Testis (tissue), 2 donors: ENCODE measurements at regions not wholly inside any gene's neighbourhood (a gene's known extent, or its start where the extent isn't known, plus 50 kb on each side); places are given as distances from the start of the nearest gene placed in this dataset.

ENCODE experiments used
- DNase-seq: peaks from one replicate; pipeline ENCODE4 v3.0.0-alpha.2; 2019
- H3K27ac ChIP-seq, 2 donors: fragments of 200-600 bp; sonication (generic); one replicate each; pipeline ENCODE4 v1.5.1; 2019
- H3K27me3 ChIP-seq: fragments of 200-600 bp; sonication (generic); one replicate; pipeline ENCODE4 v1.5.1; 2019
- H3K36me3 ChIP-seq: fragments of 200-600 bp; sonication (generic); one replicate; pipeline ENCODE4 v1.5.1; 2017; ENCODE audit warnings: low read depth; ENCODE audit errors: missing control alignments
- H3K4me1 ChIP-seq: fragments of 200-600 bp; sonication (generic); one replicate; pipeline ENCODE4 v1.5.1; 2019
- H3K4me3 ChIP-seq, 2 donors: fragments of 200-600 bp; sonication (generic); one replicate each; pipeline ENCODE4 v1.5.1; 2017 to 2019
- H3K9me3 ChIP-seq: fragments of 200-600 bp; sonication (generic); one replicate; pipeline ENCODE4 v1.5.1; 2017
- CTCF ChIP-seq, 3 experiments: fragments of 450-650 bp in 2 of 3; fragments of 200-600 bp in 1 of 3; sonication (generic) in 1 of 3; IDR thresholded peaks; one replicate each; pipeline ENCODE4 v1.5.1; 2016 to 2019; ENCODE audit warnings: antibody characterized with exemption in 3 of 3, mild to moderate bottlenecking in 2 of 3, moderate library complexity in 1 of 3
- POLR2A ChIP-seq: fragments of 450-650 bp; IDR thresholded peaks from one replicate; pipeline ENCODE4 v1.6.1; 2017; ENCODE audit warnings: antibody characterized with exemption, mild to moderate bottlenecking, moderate library complexity
- WGBS, 2 donors: methylation state at CpG; one replicate each; pipeline ENCODE4 v1.1.5; 2018; 5-methylcytosine and 5-hydroxymethylcytosine counted together
- intact Hi-C: fragments of 100-400 bp; cut with DNase I; formaldehyde crosslinking; loops from one replicate; pipeline ENCODE4 v1.15.1; 2023; ENCODE audit warnings: low total_unique reads

- WGBS, 2 donors, result 84 to 93% methylated on average over 1 of the region's 1 CpG
- intact Hi-C loops, result no loop called here
- no peak for DNase-seq
- no peak for TF ChIP-seq CTCF (IDR thresholded peaks at IDR 0.05)
- no peak for TF ChIP-seq POLR2A
- no peak overlapping the region for H3K4me3 ChIP-seq
- no peaks in the 10 kb centered on the region for H3K27me3 ChIP-seq
- H3K27ac ChIP-seq, result no peak overlapping the region
- H3K36me3 ChIP-seq, result no peaks in the 10 kb centered on the region
- no peaks in the 10 kb centered on the region for H3K4me1 ChIP-seq
- H3K9me3 ChIP-seq, result no peaks in the 10 kb centered on the region
Observed at GRCh38 chr4:117210551-117210950, 125.2 kb upstream of the TRAM1L1 start.

- H3K4me3 ChIP-seq, result no peak overlapping the region
- 66 to 78% methylated on average over 5 of the region's 5 CpGs for WGBS, 2 donors
- TF ChIP-seq POLR2A, result no peak
- no peaks in the 10 kb centered on the region for H3K27me3 ChIP-seq
- no peaks in the 10 kb centered on the region for H3K36me3 ChIP-seq
- no peak overlapping the region for H3K27ac ChIP-seq
- no peak for DNase-seq
- H3K4me1 ChIP-seq, result no peaks in the 10 kb centered on the region
- intact Hi-C loops, result no loop called here
- H3K9me3 ChIP-seq, result no peaks in the 10 kb centered on the region
Observed at GRCh38 chr4:117224256-117224655, 138.9 kb upstream of the TRAM1L1 start.

GRCh38 chr4:117225471-117225870 lies 140.1 kb upstream of the TRAM1L1 start:
- intact Hi-C loops, result no loop called here
- no peaks in the 10 kb centered on the region for H3K9me3 ChIP-seq
- no peak overlapping the region for H3K4me3 ChIP-seq
- DNase-seq, result no peak
- no peaks in the 10 kb centered on the region for H3K27me3 ChIP-seq
- no peak overlapping the region for H3K27ac ChIP-seq
- no peaks in the 10 kb centered on the region for H3K36me3 ChIP-seq
- no peaks in the 10 kb centered on the region for H3K4me1 ChIP-seq
- TF ChIP-seq CTCF (IDR thresholded peaks at IDR 0.05) (no peak), POLR2A (no peak)
- 22 to 24% methylated on average over 3 of the region's 3 CpGs for WGBS, 2 donors

DNA sequence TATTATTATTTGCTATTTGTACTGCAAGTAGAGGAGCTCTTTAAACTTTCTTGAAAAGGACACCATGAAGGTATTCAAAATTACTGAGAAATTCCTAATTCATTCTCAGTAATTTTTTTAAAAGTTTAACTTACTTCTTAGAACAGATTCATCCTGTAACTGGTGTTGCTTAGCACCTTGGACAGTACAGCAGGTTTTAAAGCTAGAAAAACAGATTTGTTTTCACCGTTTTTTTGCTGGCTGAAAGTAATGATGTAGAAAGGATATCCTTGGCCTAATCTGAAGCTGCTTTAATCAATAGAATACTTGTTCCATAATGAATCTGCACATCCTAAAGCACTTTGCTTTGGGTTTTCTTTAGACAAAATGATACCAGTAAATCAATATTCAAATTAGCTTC lies 142.5 kb upstream of the TRAM1L1 start:
- no peak for DNase-seq
- no peaks in the 10 kb centered on the region for H3K9me3 ChIP-seq
- intact Hi-C loops, result no loop called here
- no peaks in the 10 kb centered on the region for H3K27me3 ChIP-seq
- no peak overlapping the region for H3K4me3 ChIP-seq
- TF ChIP-seq POLR2A (no peak), CTCF (IDR thresholded peaks at IDR 0.05) (no peak)
- no peak overlapping the region for H3K27ac ChIP-seq
- WGBS, 2 donors, result 69 to 71% methylated on average over 1 of the region's 1 CpG
- no peaks in the 10 kb centered on the region for H3K4me1 ChIP-seq
- no peaks in the 10 kb centered on the region for H3K36me3 ChIP-seq

GRCh38 chr4:117239434-117239833 lies 154.1 kb upstream of the TRAM1L1 start:
- intact Hi-C loops, result no loop called here
- TF ChIP-seq CTCF (IDR thresholded peaks at IDR 0.05) (no peak), POLR2A (no peak)
- Histone ChIP-seq H3K4me1 (no peaks in the 10 kb centered on the region), H3K36me3 (no peaks in the 10 kb centered on the region), H3K9me3 (no peaks in the 10 kb centered on the region), H3K4me3 (no peak overlapping the region), H3K27me3 (no peaks in the 10 kb centered on the region), H3K27ac (no peak overlapping the region)
- WGBS, 2 donors, result 90 to 100% methylated on average over 1 to 6 of the region's 6 CpGs
- no peak for DNase-seq
